IPS-15b (cell line): ENCODE measurements at regions not wholly inside any gene's neighbourhood (a gene's known extent, or its start where the extent isn't known, plus 50 kb on each side); places are given as distances from the start of the nearest gene placed in this dataset.
"Not testable (repeated sequence)": the region's sequence is repeated elsewhere in the genome, so short reads cannot be mapped to it uniquely, and the experiment has no call there.

Experiments
- H3K27me3 ChIP-seq: one replicate; pipeline ENCODE4 v1.6.1; 2013; ENCODE audit warnings: low read length; ENCODE audit not compliant: control insufficient read depth, insufficient read depth
- H3K36me3 ChIP-seq: one replicate; pipeline ENCODE4 v1.6.1; 2013; ENCODE audit warnings: low read length; ENCODE audit not compliant: control insufficient read depth, insufficient read depth
- H3K4me1 ChIP-seq: one replicate; pipeline ENCODE4 v1.6.1; 2013; ENCODE audit warnings: mild to moderate bottlenecking, low read length; ENCODE audit not compliant: control insufficient read depth, insufficient read depth
- H3K4me3 ChIP-seq: one replicate; pipeline ENCODE4 v1.5.1; 2013; ENCODE audit warnings: low read depth, low read length
- H3K9ac ChIP-seq: one replicate; pipeline ENCODE4 v1.6.1; 2013; ENCODE audit warnings: low read depth, mild to moderate bottlenecking, low read length
- H3K9me3 ChIP-seq: one replicate; pipeline ENCODE4 v1.6.1; 2013; ENCODE audit warnings: mild to moderate bottlenecking, low read length; ENCODE audit not compliant: control insufficient read depth, insufficient read depth

- Histone ChIP-seq H3K9me3 (peaks cover 4% of the 10 kb centered on the region), H3K27me3 (no peaks in the 10 kb centered on the region), H3K36me3 (no peaks in the 10 kb centered on the region), H3K4me3 (no peak overlapping the region), H3K9ac (no peak overlapping the region), H3K4me1 (no peaks in the 10 kb centered on the region)
Observed at GRCh38 chr16:65384441-65384840, 262.6 kb upstream of the CDH11 start.

GRCh38 chr16:65377195-65377594 lies 255.3 kb upstream of the CDH11 start:
- no peaks in the 10 kb centered on the region for H3K27me3 ChIP-seq
- no peak overlapping the region for H3K9ac ChIP-seq
- no peaks in the 10 kb centered on the region for H3K9me3 ChIP-seq
- H3K4me1 ChIP-seq: no peaks in the 10 kb centered on the region
- H3K36me3 ChIP-seq: no peaks in the 10 kb centered on the region
- H3K4me3 ChIP-seq: no peak overlapping the region

- Histone ChIP-seq H3K4me1 (no peaks in the 10 kb centered on the region), H3K4me3 (no peak overlapping the region), H3K27me3 (no peaks in the 10 kb centered on the region), H3K9ac (no peak overlapping the region), H3K9me3 (no peaks in the 10 kb centered on the region), H3K36me3 (no peaks in the 10 kb centered on the region)
Observed at GRCh38 chr16:65376601-65377000, 254.7 kb upstream of the CDH11 start.

GRCh38 chr16:65375651-65376050 lies 253.8 kb upstream of the CDH11 start:
- no peaks in the 10 kb centered on the region for H3K27me3 ChIP-seq
- no peaks in the 10 kb centered on the region for H3K4me1 ChIP-seq
- no peaks in the 10 kb centered on the region for H3K36me3 ChIP-seq
- no peak overlapping the region for H3K9ac ChIP-seq
- no peaks in the 10 kb centered on the region for H3K9me3 ChIP-seq
- no peak overlapping the region for H3K4me3 ChIP-seq

GRCh38 chr16:65373097-65373496 lies 251.2 kb upstream of the CDH11 start:
- Histone ChIP-seq H3K4me3 (no peak overlapping the region), H3K36me3 (no peaks in the 10 kb centered on the region), H3K27me3 (no peaks in the 10 kb centered on the region), H3K4me1 (no peaks in the 10 kb centered on the region), H3K9me3 (no peaks in the 10 kb centered on the region), H3K9ac (no peak overlapping the region)

GRCh38 chr16:65372171-65372570 lies 250.3 kb upstream of the CDH11 start:
- no peaks in the 10 kb centered on the region for H3K36me3 ChIP-seq
- H3K9ac ChIP-seq: no peak overlapping the region
- no peak overlapping the region for H3K4me3 ChIP-seq
- H3K9me3 ChIP-seq: no peaks in the 10 kb centered on the region
- no peaks in the 10 kb centered on the region for H3K4me1 ChIP-seq
- no peaks in the 10 kb centered on the region for H3K27me3 ChIP-seq

GRCh38 chr16:65365732-65366715 lies 244.2 kb upstream of the CDH11 start:
- Histone ChIP-seq H3K4me3 (no peak overlapping the region), H3K9me3 (no peaks in the 10 kb centered on the region), H3K9ac (no peak overlapping the region), H3K4me1 (no peaks in the 10 kb centered on the region), H3K27me3 (no peaks in the 10 kb centered on the region), H3K36me3 (no peaks in the 10 kb centered on the region)

- not testable (repeated sequence) for H3K36me3 ChIP-seq, H3K27me3 ChIP-seq, H3K9ac ChIP-seq, H3K4me1 ChIP-seq, H3K4me3 ChIP-seq
- H3K9me3 ChIP-seq: peaks cover 15% of the 10 kb centered on the region
Observed at GRCh38 chr16:65356721-65357120, 234.9 kb upstream of the CDH11 start.

GRCh38 chr16:65355706-65356105 lies 233.8 kb upstream of the CDH11 start:
- peaks cover 15% of the 10 kb centered on the region for H3K9me3 ChIP-seq
- H3K4me1 ChIP-seq: no peaks in the 10 kb centered on the region
- H3K4me3 ChIP-seq: no peak overlapping the region
- H3K9ac ChIP-seq: no peak overlapping the region
- H3K36me3 ChIP-seq: no peaks in the 10 kb centered on the region
- H3K27me3 ChIP-seq: no peaks in the 10 kb centered on the region

- Histone ChIP-seq H3K9me3 (peaks cover 15% of the 10 kb centered on the region), H3K4me1 (no peaks in the 10 kb centered on the region), H3K27me3 (no peaks in the 10 kb centered on the region), H3K36me3 (no peaks in the 10 kb centered on the region), H3K9ac (no peak overlapping the region), H3K4me3 (no peak overlapping the region)
Observed at GRCh38 chr16:65353183-65353582, 231.3 kb upstream of the CDH11 start.

GRCh38 chr16:65349626-65350025 lies 227.8 kb upstream of the CDH11 start:
- H3K9me3 ChIP-seq: no peaks in the 10 kb centered on the region
- H3K27me3 ChIP-seq: no peaks in the 10 kb centered on the region
- no peak overlapping the region for H3K9ac ChIP-seq
- no peaks in the 10 kb centered on the region for H3K4me1 ChIP-seq
- no peak overlapping the region for H3K4me3 ChIP-seq
- no peaks in the 10 kb centered on the region for H3K36me3 ChIP-seq

GRCh38 chr16:65343556-65343955 lies 221.7 kb upstream of the CDH11 start:
- Histone ChIP-seq H3K9ac (no peak overlapping the region), H3K36me3 (no peaks in the 10 kb centered on the region), H3K4me3 (no peak overlapping the region), H3K9me3 (no peaks in the 10 kb centered on the region), H3K27me3 (no peaks in the 10 kb centered on the region), H3K4me1 (no peaks in the 10 kb centered on the region)
